Astrocyte of the cerebellum (primary cell): ENCODE measurements at regions not wholly inside any gene's neighbourhood (a gene's known extent, or its start where the extent isn't known, plus 50 kb on each side); places are given as distances from the start of the nearest gene placed in this dataset.

Experiments used
- DNase-seq: peaks from one replicate; pipeline ENCODE4 v3.0.0-alpha.2; 2011; ENCODE audit warnings: low read depth
- H3K4me3 ChIP-seq: 2 replicates; pipeline ENCODE4 v1.5.1; 2011; ENCODE audit warnings: mild to moderate bottlenecking, low read depth, low read length, moderate library complexity
- CTCF ChIP-seq: IDR thresholded peaks from 2 replicates; pipeline ENCODE4 v1.5.1; 2012; ENCODE audit warnings: low read length, low read depth, moderate library complexity, mild to moderate bottlenecking; ENCODE audit errors: missing control alignments
- in situ Hi-C: cut with HindIII; loops from 2 replicates; pipeline ENCODE4 v1.10.0; 2017; ENCODE audit warnings: low sequenced_read_pairs

GRCh38 chr2:146081459-146081858 is 1561.5 kb upstream of the ZEB2 start:
- H3K4me3 ChIP-seq, result no peak overlapping the region
- TF ChIP-seq CTCF, result no peak
- in situ Hi-C loops, result no loop called here

GRCh38 chr2:146080925-146081324 is 1561.0 kb upstream of the ZEB2 start:
- H3K4me3 ChIP-seq, result no peak overlapping the region
- in situ Hi-C loops, result no loop called here
- no peak for DNase-seq
- TF ChIP-seq CTCF, result no peak

More at GRCh38 chr2:146081459-146081858, 1561.5 kb upstream of the ZEB2 start:
- no peak for DNase-seq

GRCh38 chr2:146079216-146079615 is 1559.3 kb upstream of the ZEB2 start:
- in situ Hi-C loops, result no loop called here
- DNase-seq, result no peak
- TF ChIP-seq CTCF, result no peak
- H3K4me3 ChIP-seq, result no peak overlapping the region

GRCh38 chr2:146077156-146077555 is 1557.2 kb upstream of the ZEB2 start:
- in situ Hi-C loops, result no loop called here
- DNase-seq, result no peak
- TF ChIP-seq CTCF, result no peak
- no peak overlapping the region for H3K4me3 ChIP-seq

- no peak for DNase-seq
- in situ Hi-C loops, result no loop called here
- no peak overlapping the region for H3K4me3 ChIP-seq
- TF ChIP-seq CTCF, result no peak
Observed at GRCh38 chr2:146068051-146068450, 1548.1 kb upstream of the ZEB2 start.

GRCh38 chr2:146048141-146048540 is 1528.2 kb upstream of the ZEB2 start:
- H3K4me3 ChIP-seq, result no peak overlapping the region
- no peak for DNase-seq
- TF ChIP-seq CTCF, result no peak
- in situ Hi-C loops, result no loop called here
